ENCODE measurements at regions not wholly inside any gene's neighbourhood (a gene's known extent, or its start where the extent isn't known, plus 50 kb on each side); places are given as distances from the start of the nearest gene placed in this dataset.

- H3K79me2 ChIP-seq (ENCODE audit: control insufficient read depth, insufficient read depth, low read length) = no peaks in the 10 kb centered on the region
- 29% methylated on average over 5 of the region's 5 CpGs for WGBS (ENCODE audit: insufficient coverage, insufficient replicate concordance, low lambda C conversion rate, missing lambda C conversion rate)
- BruUV-seq (replicated peaks) = no TSS peak
- SMC1A ChIA-PET (ENCODE audit: uncharacterized antibody, unreplicated experiment) = no interaction called here
- H3K9me3 ChIP-seq (replicated peaks; ENCODE audit: control insufficient read depth, insufficient read depth, low read length) = no peaks in the 10 kb centered on the region
- FAIRE-seq (no peak), DNase-seq (ENCODE audit: low read depth, low spot score) (no peak), ATAC-seq (no peak)
- TF ChIP-seq USF1 (IDR thresholded peaks at IDR 0.05; ENCODE audit: borderline replicate concordance, extremely low read length, insufficient read depth, low read depth, low read length) (no peak), PAX5 (IDR thresholded peaks at IDR 0.05; ENCODE audit: borderline replicate concordance, low read depth, low read length) (no peak)
- no peaks in the 10 kb centered on the region for H3K27me3 ChIP-seq (replicated peaks in 1 of 2; ENCODE audit: control insufficient read depth in 2 of 2, insufficient read depth in 2 of 2, low read length in 1 of 2)
- H4K20me1 ChIP-seq (ENCODE audit: control insufficient read depth, insufficient read depth) = no peaks in the 10 kb centered on the region
- intact Hi-C loops (cut with micrococcal nuclease; ENCODE audit: unreplicated experiment) (no loop called here), in situ Hi-C loops (cut with MboI) (no loop called here)
- H3K27ac ChIP-seq (ENCODE audit: control insufficient read depth, insufficient read depth) = no peak overlapping the region
- POLR2A ChIA-PET = no interaction called here
- H2AFZ ChIP-seq (ENCODE audit: control insufficient read depth, low read depth, low read length) = no peak overlapping the region
- no peak overlapping the region for H3K4me2 ChIP-seq (ENCODE audit: control insufficient read depth, insufficient read depth)
- no peaks in the 10 kb centered on the region for H3K4me1 ChIP-seq (ENCODE audit: control insufficient read depth, insufficient read depth, low read length)
- RAD21 ChIA-PET (ENCODE audit: unreplicated experiment) = no interaction called here
- no peak overlapping the region for H3K9ac ChIP-seq (ENCODE audit: control insufficient read depth, insufficient read depth, low read length)
- H3K4me3 ChIP-seq = no peak overlapping the region
- CTCF ChIA-PET = interaction anchor here (1.3 kb wide), 1 partner anchor 248 kb away, joined by 3 read pairs; no protein-coding TSS in a partner anchor
- H3K36me3 ChIP-seq (ENCODE audit: control insufficient read depth in 2 of 2, insufficient read depth in 2 of 2, low read length in 1 of 2) = no peaks in the 10 kb centered on the region
These were observed 1091.8 kb downstream of the RAPGEF2 start for GRCh38 chr4:160194716-160195115.

- Histone ChIP-seq H3K9ac (ENCODE audit: control insufficient read depth, insufficient read depth, low read length) (no peak overlapping the region), H3K4me1 (ENCODE audit: control insufficient read depth, insufficient read depth, low read length) (no peaks in the 10 kb centered on the region), H3K4me2 (ENCODE audit: control insufficient read depth, insufficient read depth) (no peak overlapping the region), H2AFZ (ENCODE audit: control insufficient read depth, low read depth, low read length) (no peak overlapping the region), H3K9me3 (replicated peaks; ENCODE audit: control insufficient read depth, insufficient read depth, low read length) (no peaks in the 10 kb centered on the region), H3K27ac (ENCODE audit: control insufficient read depth, insufficient read depth) (no peak overlapping the region), H3K27me3 (replicated peaks in 1 of 2; ENCODE audit: control insufficient read depth in 2 of 2, insufficient read depth in 2 of 2, low read length in 1 of 2) (no peaks in the 10 kb centered on the region), H3K4me3 (no peak overlapping the region), H3K79me2 (ENCODE audit: control insufficient read depth, insufficient read depth, low read length) (no peaks in the 10 kb centered on the region), H3K36me3 (ENCODE audit: control insufficient read depth in 2 of 2, insufficient read depth in 2 of 2, low read length in 1 of 2) (no peaks in the 10 kb centered on the region), H4K20me1 (ENCODE audit: control insufficient read depth, insufficient read depth) (no peaks in the 10 kb centered on the region)
- BruUV-seq (replicated peaks) = no TSS peak
- in situ Hi-C loops (cut with MboI) = no loop called here
- ChIA-PET POLR2A (no interaction called here), RAD21 (ENCODE audit: unreplicated experiment) (no interaction called here), SMC1A (ENCODE audit: uncharacterized antibody, unreplicated experiment) (interaction anchor here (0.7 kb wide), 1 partner anchor 13 kb away, joined by 3 read pairs; no protein-coding TSS in a partner anchor), CTCF (no interaction called here)
- TF ChIP-seq JUNB (IDR thresholded peaks at IDR 0.05) (peak; percentile 33; the same call in 1 of the 2 replicates), CREB1 (IDR thresholded peaks at IDR 0.05; ENCODE audit: low read depth) (peak; percentile 54; the same call in 1 of the 2 replicates), IRF4 (IDR thresholded peaks at IDR 0.05; ENCODE audit: low read depth, low read length) (no peak), TAF1 (IDR thresholded peaks at IDR 0.05; ENCODE audit: borderline replicate concordance, low read depth, low read length) (no peak), USF2 (IDR thresholded peaks at IDR 0.05; ENCODE audit: borderline replicate concordance, low read depth, low read length) (no peak)
- intact Hi-C loops (cut with micrococcal nuclease; ENCODE audit: unreplicated experiment) = no loop called here
- WGBS (ENCODE audit: insufficient coverage, insufficient replicate concordance, low lambda C conversion rate, missing lambda C conversion rate) = 0% methylated on average over 2 of the region's 2 CpGs
- DNase-seq (ENCODE audit: low read depth, low spot score) (no peak), FAIRE-seq (no peak), ATAC-seq (peak; percentile 79)
These were observed 1099.9 kb downstream of the RAPGEF2 start for GRCh38 chr4:160202802-160203201.
